Neural cell (in vitro differentiated cells): ENCODE measurements at regions not wholly inside any gene's neighbourhood (a gene's known extent, or its start where the extent isn't known, plus 50 kb on each side); places are given as distances from the start of the nearest gene placed in this dataset.

Source experiments
- H2AFZ ChIP-seq: fragments of 200-600, 300-800 bp; sonication (generic), shearing (Covaris generic); 2 replicates; pipeline ENCODE4 v1.6.0; 2014; ENCODE audit warnings: low read depth, mild to moderate bottlenecking, antibody characterized with exemption, low read length, moderate library complexity
- H3F3A ChIP-seq: fragments of 200-600 bp; shearing (Covaris generic); 2 replicates; pipeline ENCODE4 v1.6.1; 2016; ENCODE audit warnings: mild to moderate bottlenecking, moderate library complexity, mixed read lengths, antibody characterized with exemption, low read length; ENCODE audit not compliant: insufficient read depth, poor library complexity, severe bottlenecking
- H3K27ac ChIP-seq: fragments of 200-600, 300-800 bp; sonication (generic), shearing (Covaris generic); 2 replicates; pipeline ENCODE4 v1.5.1; 2014; ENCODE audit warnings: mild to moderate bottlenecking, low read length, moderate library complexity
- H3K27me3 ChIP-seq: fragments of 300-800, 200-600 bp; sonication (generic), shearing (Covaris generic); 2 replicates; pipeline ENCODE4 v1.6.0; 2014; ENCODE audit warnings: mild to moderate bottlenecking, low read depth, low read length, moderate library complexity; ENCODE audit not compliant: insufficient read depth
- H3K36me3 ChIP-seq: fragments of 300-800, 200-600 bp; sonication (generic), shearing (Covaris generic); 2 replicates; pipeline ENCODE4 v1.5.1; 2014; ENCODE audit warnings: mild to moderate bottlenecking, antibody characterized with exemption, low read length, moderate library complexity; ENCODE audit not compliant: insufficient read depth
- H3K4me2 ChIP-seq: fragments of 300-800, 200-600 bp; sonication (generic), shearing (Covaris generic); 2 replicates; pipeline ENCODE4 v1.6.0; 2014; ENCODE audit warnings: mild to moderate bottlenecking, low read length
- H3K4me3 ChIP-seq: fragments of 300-800, 200-600 bp; sonication (generic), shearing (Covaris generic); 2 replicates; pipeline ENCODE4 v1.5.1; 2014; ENCODE audit warnings: mild to moderate bottlenecking, low read length, moderate library complexity
- H3K79me2 ChIP-seq: fragments of 200-600 bp; shearing (Covaris generic); replicated peaks from 2 replicates; pipeline ENCODE4 v1.6.0; 2014; ENCODE audit warnings: mild to moderate bottlenecking, low read length, moderate library complexity; ENCODE audit not compliant: insufficient read depth
- H3K9ac ChIP-seq: fragments of 300-800, 200-600 bp; sonication (generic), shearing (Covaris generic); 2 replicates; pipeline ENCODE4 v1.6.1; 2016; ENCODE audit warnings: mild to moderate bottlenecking, low read length, mixed read lengths
- H3K9me2 ChIP-seq: fragments of 200-600 bp; shearing (Covaris generic); 2 replicates; pipeline ENCODE4 v1.6.1; 2016; ENCODE audit warnings: mild to moderate bottlenecking, low read length, mixed read lengths; ENCODE audit not compliant: insufficient read depth
- H3K9me3 ChIP-seq: fragments of 200-600, 300-800 bp; sonication (generic), shearing (Covaris generic); 2 replicates; pipeline ENCODE4 v1.6.1; 2016; ENCODE audit warnings: mild to moderate bottlenecking, mixed run types, low read length, moderate library complexity, mixed read lengths
- H4K20me1 ChIP-seq: fragments of 200-600 bp; shearing (Covaris generic); 2 replicates; pipeline ENCODE4 v1.6.1; 2016; ENCODE audit warnings: mild to moderate bottlenecking, mixed run types; ENCODE audit not compliant: insufficient read depth
- EP300 ChIP-seq: fragments of 450-650 bp; conservative IDR thresholded peaks from 2 replicates; pipeline ENCODE4 v1.6.1; 2014; ENCODE audit warnings: antibody characterized with exemption, mild to moderate bottlenecking, moderate library complexity; ENCODE audit not compliant: poor library complexity, severe bottlenecking
- EZH2 ChIP-seq: fragments of 200-600, 300-800 bp; shearing (Covaris generic), sonication (generic); IDR thresholded peaks from 2 replicates; pipeline ENCODE4 v1.6.1; 2014; ENCODE audit warnings: antibody characterized with exemption, low read length, borderline replicate concordance, mild to moderate bottlenecking; ENCODE audit not compliant: insufficient read depth, poor library complexity, severe bottlenecking
- MXI1 ChIP-seq: fragments of 450-650 bp; conservative IDR thresholded peaks from 2 replicates; pipeline ENCODE4 v1.6.1; 2014; ENCODE audit warnings: antibody characterized with exemption, mild to moderate bottlenecking; ENCODE audit not compliant: poor library complexity, severe bottlenecking
- POLR2AphosphoS5 ChIP-seq: IDR thresholded peaks from 2 replicates; pipeline ENCODE4 v1.6.1; 2012
- RAD21 ChIP-seq: fragments of 450-650 bp; conservative IDR thresholded peaks from 2 replicates; pipeline ENCODE4 v1.6.1; 2014; ENCODE audit warnings: antibody characterized with exemption, mild to moderate bottlenecking, moderate library complexity
- SMC3 ChIP-seq: fragments of 450-650 bp; conservative IDR thresholded peaks from 2 replicates; pipeline ENCODE4 v1.6.1; 2014; ENCODE audit warnings: antibody characterized with exemption, mild to moderate bottlenecking, moderate library complexity; ENCODE audit not compliant: poor library complexity
- TAF1 ChIP-seq: IDR thresholded peaks from 2 replicates; pipeline ENCODE4 v1.6.1; 2012; ENCODE audit warnings: low read depth
- TF ChIP-seq, protein P1 (sequence below): fragments of 450-650 bp; IDR thresholded peaks from 2 replicates; pipeline ENCODE4 v1.5.1; 2014; ENCODE audit warnings: antibody characterized with exemption, mild to moderate bottlenecking, moderate library complexity; ENCODE audit not compliant: poor library complexity, severe bottlenecking
- TF ChIP-seq, protein P2 (sequence below): IDR thresholded peaks from 2 replicates; pipeline ENCODE4 v1.6.1; 2012; ENCODE audit warnings: borderline replicate concordance

DNA sequence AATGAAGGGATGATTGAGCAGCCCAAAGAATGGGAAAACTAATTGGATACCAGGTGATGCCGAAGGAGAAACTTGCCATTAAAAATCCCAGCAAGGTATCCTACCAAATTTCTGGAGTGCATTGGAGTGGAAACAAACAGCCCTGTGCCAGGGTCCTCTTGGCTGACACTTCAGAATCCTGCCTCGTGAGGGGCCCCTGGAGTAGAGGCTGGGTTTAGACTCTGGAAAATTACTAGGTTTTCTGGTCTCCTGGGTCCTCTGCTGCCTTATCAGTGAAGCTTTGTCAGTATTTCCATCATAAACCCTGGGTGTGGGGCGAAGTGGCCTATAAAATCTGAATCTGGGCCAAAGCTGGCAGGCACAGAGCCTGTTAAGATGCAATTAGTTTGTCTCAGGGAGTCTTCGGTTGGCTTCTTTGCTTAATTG lies 289.2 kb upstream of the USP24 start:
- Histone ChIP-seq H3K9me2 (no peaks in the 10 kb centered on the region), H3K4me3 (no peak overlapping the region), H3K4me2 (no peak overlapping the region), H3F3A (no peaks in the 10 kb centered on the region), H4K20me1 (no peaks in the 10 kb centered on the region), H3K36me3 (no peaks in the 10 kb centered on the region), H3K27me3 (no peaks in the 10 kb centered on the region), H3K9ac (no peak overlapping the region), H2AFZ (no peak overlapping the region), H3K27ac (no peak overlapping the region), H3K79me2 (no peaks in the 10 kb centered on the region), H3K9me3 (no peaks in the 10 kb centered on the region)
- no peak for TF ChIP-seq TAF1
- no peak for TF ChIP-seq MXI1
- TF ChIP-seq EZH2: no peak
- TF ChIP-seq, protein P1, sequence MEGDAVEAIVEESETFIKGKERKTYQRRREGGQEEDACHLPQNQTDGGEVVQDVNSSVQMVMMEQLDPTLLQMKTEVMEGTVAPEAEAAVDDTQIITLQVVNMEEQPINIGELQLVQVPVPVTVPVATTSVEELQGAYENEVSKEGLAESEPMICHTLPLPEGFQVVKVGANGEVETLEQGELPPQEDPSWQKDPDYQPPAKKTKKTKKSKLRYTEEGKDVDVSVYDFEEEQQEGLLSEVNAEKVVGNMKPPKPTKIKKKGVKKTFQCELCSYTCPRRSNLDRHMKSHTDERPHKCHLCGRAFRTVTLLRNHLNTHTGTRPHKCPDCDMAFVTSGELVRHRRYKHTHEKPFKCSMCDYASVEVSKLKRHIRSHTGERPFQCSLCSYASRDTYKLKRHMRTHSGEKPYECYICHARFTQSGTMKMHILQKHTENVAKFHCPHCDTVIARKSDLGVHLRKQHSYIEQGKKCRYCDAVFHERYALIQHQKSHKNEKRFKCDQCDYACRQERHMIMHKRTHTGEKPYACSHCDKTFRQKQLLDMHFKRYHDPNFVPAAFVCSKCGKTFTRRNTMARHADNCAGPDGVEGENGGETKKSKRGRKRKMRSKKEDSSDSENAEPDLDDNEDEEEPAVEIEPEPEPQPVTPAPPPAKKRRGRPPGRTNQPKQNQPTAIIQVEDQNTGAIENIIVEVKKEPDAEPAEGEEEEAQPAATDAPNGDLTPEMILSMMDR: no peak
- TF ChIP-seq RAD21: no peak
- no peak for TF ChIP-seq EP300
- no peak for TF ChIP-seq POLR2AphosphoS5
- TF ChIP-seq SMC3: no peak
- TF ChIP-seq, protein P2, sequence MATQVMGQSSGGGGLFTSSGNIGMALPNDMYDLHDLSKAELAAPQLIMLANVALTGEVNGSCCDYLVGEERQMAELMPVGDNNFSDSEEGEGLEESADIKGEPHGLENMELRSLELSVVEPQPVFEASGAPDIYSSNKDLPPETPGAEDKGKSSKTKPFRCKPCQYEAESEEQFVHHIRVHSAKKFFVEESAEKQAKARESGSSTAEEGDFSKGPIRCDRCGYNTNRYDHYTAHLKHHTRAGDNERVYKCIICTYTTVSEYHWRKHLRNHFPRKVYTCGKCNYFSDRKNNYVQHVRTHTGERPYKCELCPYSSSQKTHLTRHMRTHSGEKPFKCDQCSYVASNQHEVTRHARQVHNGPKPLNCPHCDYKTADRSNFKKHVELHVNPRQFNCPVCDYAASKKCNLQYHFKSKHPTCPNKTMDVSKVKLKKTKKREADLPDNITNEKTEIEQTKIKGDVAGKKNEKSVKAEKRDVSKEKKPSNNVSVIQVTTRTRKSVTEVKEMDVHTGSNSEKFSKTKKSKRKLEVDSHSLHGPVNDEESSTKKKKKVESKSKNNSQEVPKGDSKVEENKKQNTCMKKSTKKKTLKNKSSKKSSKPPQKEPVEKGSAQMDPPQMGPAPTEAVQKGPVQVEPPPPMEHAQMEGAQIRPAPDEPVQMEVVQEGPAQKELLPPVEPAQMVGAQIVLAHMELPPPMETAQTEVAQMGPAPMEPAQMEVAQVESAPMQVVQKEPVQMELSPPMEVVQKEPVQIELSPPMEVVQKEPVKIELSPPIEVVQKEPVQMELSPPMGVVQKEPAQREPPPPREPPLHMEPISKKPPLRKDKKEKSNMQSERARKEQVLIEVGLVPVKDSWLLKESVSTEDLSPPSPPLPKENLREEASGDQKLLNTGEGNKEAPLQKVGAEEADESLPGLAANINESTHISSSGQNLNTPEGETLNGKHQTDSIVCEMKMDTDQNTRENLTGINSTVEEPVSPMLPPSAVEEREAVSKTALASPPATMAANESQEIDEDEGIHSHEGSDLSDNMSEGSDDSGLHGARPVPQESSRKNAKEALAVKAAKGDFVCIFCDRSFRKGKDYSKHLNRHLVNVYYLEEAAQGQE: no peak

DNA sequence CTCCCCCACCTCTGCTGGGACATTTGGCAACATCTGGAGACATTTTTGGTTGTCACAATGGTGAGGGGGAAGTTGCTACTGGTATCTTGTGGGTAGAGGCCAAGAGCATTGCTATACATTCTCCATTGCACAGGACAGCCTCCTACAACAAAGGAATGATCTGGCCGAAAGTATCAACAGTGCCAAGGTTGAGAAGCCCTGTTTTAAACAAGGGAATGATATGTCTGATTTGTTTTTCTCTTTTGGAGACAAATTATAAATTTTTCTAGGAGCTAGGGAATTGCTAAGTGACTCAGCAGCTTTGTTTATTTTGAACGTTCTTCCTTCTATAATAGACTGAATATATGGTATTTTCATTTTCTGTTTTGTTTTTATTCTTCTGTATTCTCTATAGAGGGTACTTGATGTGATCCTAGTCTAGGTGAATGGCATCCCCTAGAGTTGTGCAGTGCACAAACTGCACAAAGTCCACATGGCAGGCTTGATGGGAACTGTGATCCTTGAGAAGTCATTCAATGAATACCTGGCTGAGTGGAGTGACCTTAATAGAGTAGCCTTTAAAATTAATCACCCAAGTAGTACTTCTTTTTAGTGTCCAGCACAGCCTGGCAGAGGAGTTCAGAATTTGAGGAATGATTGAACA lies 288.6 kb upstream of the USP24 start:
- no peak overlapping the region for H3K27ac ChIP-seq
- H3K27me3 ChIP-seq: no peaks in the 10 kb centered on the region
- H3K79me2 ChIP-seq: no peaks in the 10 kb centered on the region
- H3K4me2 ChIP-seq: no peak overlapping the region
- H3K9me3 ChIP-seq: no peaks in the 10 kb centered on the region
- H3K36me3 ChIP-seq: no peaks in the 10 kb centered on the region
- H4K20me1 ChIP-seq: no peaks in the 10 kb centered on the region
- TF ChIP-seq RAD21: no peak
- TF ChIP-seq SMC3: no peak
- TF ChIP-seq, protein P1: no peak
- TF ChIP-seq, protein P2: no peak
- TF ChIP-seq EZH2: no peak
- TF ChIP-seq POLR2AphosphoS5: no peak
- TF ChIP-seq MXI1: no peak
- no peak for TF ChIP-seq TAF1
- no peak for TF ChIP-seq EP300
- no peak overlapping the region for H3K9ac ChIP-seq
- H3F3A ChIP-seq: no peaks in the 10 kb centered on the region
- no peak overlapping the region for H2AFZ ChIP-seq
- H3K4me3 ChIP-seq: no peak overlapping the region
- no peaks in the 10 kb centered on the region for H3K9me2 ChIP-seq
